Gastroesophageal sphincter (tissue), 3 donors: ENCODE measurements at regions not wholly inside any gene's neighbourhood (a gene's known extent, or its start where the extent isn't known, plus 50 kb on each side); places are given as distances from the start of the nearest gene placed in this dataset.

Source experiments
- POLR2AphosphoS5 ChIP-seq: sonication (generic); formaldehyde crosslinking; IDR thresholded peaks from one replicate; pipeline ENCODE4 v1.6.1; 2017; ENCODE audit warnings: antibody characterized with exemption
- TF ChIP-seq, protein P1 (sequence below), 4 experiments: fragments of 200-600 bp in 2 of 4; fragments of 450-650 bp in 2 of 4; sonication (generic) in 1 of 4; IDR thresholded peaks; one replicate each; pipeline ENCODE4 v1.5.1; 2017 to 2019; ENCODE audit warnings: antibody characterized with exemption in 4 of 4, mild to moderate bottlenecking in 2 of 4, moderate library complexity in 2 of 4

- TF ChIP-seq, protein P1, sequence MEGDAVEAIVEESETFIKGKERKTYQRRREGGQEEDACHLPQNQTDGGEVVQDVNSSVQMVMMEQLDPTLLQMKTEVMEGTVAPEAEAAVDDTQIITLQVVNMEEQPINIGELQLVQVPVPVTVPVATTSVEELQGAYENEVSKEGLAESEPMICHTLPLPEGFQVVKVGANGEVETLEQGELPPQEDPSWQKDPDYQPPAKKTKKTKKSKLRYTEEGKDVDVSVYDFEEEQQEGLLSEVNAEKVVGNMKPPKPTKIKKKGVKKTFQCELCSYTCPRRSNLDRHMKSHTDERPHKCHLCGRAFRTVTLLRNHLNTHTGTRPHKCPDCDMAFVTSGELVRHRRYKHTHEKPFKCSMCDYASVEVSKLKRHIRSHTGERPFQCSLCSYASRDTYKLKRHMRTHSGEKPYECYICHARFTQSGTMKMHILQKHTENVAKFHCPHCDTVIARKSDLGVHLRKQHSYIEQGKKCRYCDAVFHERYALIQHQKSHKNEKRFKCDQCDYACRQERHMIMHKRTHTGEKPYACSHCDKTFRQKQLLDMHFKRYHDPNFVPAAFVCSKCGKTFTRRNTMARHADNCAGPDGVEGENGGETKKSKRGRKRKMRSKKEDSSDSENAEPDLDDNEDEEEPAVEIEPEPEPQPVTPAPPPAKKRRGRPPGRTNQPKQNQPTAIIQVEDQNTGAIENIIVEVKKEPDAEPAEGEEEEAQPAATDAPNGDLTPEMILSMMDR (IDR thresholded peaks at IDR 0.05): no peak
- no peak for TF ChIP-seq POLR2AphosphoS5
These were observed 898.4 kb upstream of the CELF4 start for GRCh38 chr18:38464024-38464423.
